H9 (cell line): ENCODE measurements at regions not wholly inside any gene's neighbourhood (a gene's known extent, or its start where the extent isn't known, plus 50 kb on each side); places are given as distances from the start of the nearest gene placed in this dataset.

ENCODE experiments used
- DNase-seq: peaks from one replicate; pipeline ENCODE4 v3.0.0-alpha.2; 2017
- H2AFZ ChIP-seq: one replicate; pipeline ENCODE4 v1.6.1; 2013; ENCODE audit warnings: mild to moderate bottlenecking, low read length, control low read depth, moderate library complexity
- H2AK5ac ChIP-seq: 2 replicates; pipeline ENCODE4 v1.6.1; 2013; ENCODE audit warnings: low read length, control low read depth, mixed read lengths; ENCODE audit not compliant: insufficient read length
- H2BK120ac ChIP-seq: one replicate; pipeline ENCODE4 v1.6.1; 2013; ENCODE audit warnings: low read depth, mild to moderate bottlenecking, low read length, control low read depth, inconsistent platforms; ENCODE audit not compliant: poor library complexity, severe bottlenecking
- H2BK12ac ChIP-seq: 2 replicates; pipeline ENCODE4 v1.6.1; 2013; ENCODE audit warnings: low read length, control low read depth, mixed read lengths, low read depth; ENCODE audit not compliant: insufficient read length
- H2BK15ac ChIP-seq: 2 replicates; pipeline ENCODE4 v1.6.1; 2013; ENCODE audit warnings: low read depth, low read length, control low read depth
- H2BK20ac ChIP-seq: one replicate; pipeline ENCODE4 v1.6.1; 2013; ENCODE audit warnings: low read depth, mild to moderate bottlenecking, low read length, control low read depth, inconsistent platforms; ENCODE audit not compliant: poor library complexity, severe bottlenecking
- H2BK5ac ChIP-seq: 2 replicates; pipeline ENCODE4 v1.6.1; 2013; ENCODE audit warnings: low read length, control low read depth, mixed read lengths; ENCODE audit not compliant: insufficient read length
- H3K14ac ChIP-seq: 2 replicates; pipeline ENCODE4 v1.6.1; 2013; ENCODE audit warnings: low read length, control low read depth; ENCODE audit not compliant: insufficient read depth
- H3K18ac ChIP-seq: 2 replicates; pipeline ENCODE4 v1.6.1; 2013; ENCODE audit warnings: low read depth, mild to moderate bottlenecking, mixed read lengths, low read length, control low read depth; ENCODE audit not compliant: insufficient read length
- H3K23ac ChIP-seq: 2 replicates; pipeline ENCODE4 v1.6.1; 2013; ENCODE audit warnings: low read length, control low read depth, mixed read lengths, low read depth; ENCODE audit not compliant: insufficient read length
- H3K23me2 ChIP-seq: 2 replicates; pipeline ENCODE4 v1.6.1; 2013; ENCODE audit warnings: low read depth, mild to moderate bottlenecking, mixed read lengths, low read length, control low read depth; ENCODE audit not compliant: insufficient read length, poor library complexity, severe bottlenecking
- H3K27ac ChIP-seq: 2 replicates; pipeline ENCODE4 v1.5.1; 2013; ENCODE audit warnings: low read length, control low read depth, mixed read lengths, low read depth; ENCODE audit not compliant: insufficient read length
- H3K27me3 ChIP-seq: 2 replicates; pipeline ENCODE4 v1.6.1; 2013; ENCODE audit warnings: low read length, control low read depth, inconsistent platforms; ENCODE audit not compliant: insufficient read depth
- H3K4ac ChIP-seq: 2 replicates; pipeline ENCODE4 v1.6.1; 2013; ENCODE audit warnings: low read depth, mild to moderate bottlenecking, control low read depth, inconsistent platforms, low read length, moderate library complexity
- H3K4me1 ChIP-seq: 2 replicates; pipeline ENCODE4 v1.6.1; 2013; ENCODE audit warnings: low read length, control low read depth, inconsistent platforms; ENCODE audit not compliant: insufficient read depth
- H3K4me2 ChIP-seq: 2 replicates; pipeline ENCODE4 v1.6.1; 2013; ENCODE audit warnings: low read length, control low read depth, mixed read lengths; ENCODE audit not compliant: insufficient read length, insufficient read depth
- H3K56ac ChIP-seq: 2 replicates; pipeline ENCODE4 v1.6.1; 2013; ENCODE audit warnings: low read depth, mild to moderate bottlenecking, mixed read lengths, low read length, control low read depth; ENCODE audit not compliant: insufficient read length
- H3K79me1 ChIP-seq: 2 replicates; pipeline ENCODE4 v1.6.1; 2013; ENCODE audit warnings: low read depth, mild to moderate bottlenecking, moderate library complexity, low read length, control low read depth, inconsistent platforms; ENCODE audit not compliant: insufficient read depth, poor library complexity, severe bottlenecking
- H3K79me2 ChIP-seq: 2 replicates; pipeline ENCODE4 v1.6.1; 2013; ENCODE audit warnings: low read length, control low read depth, inconsistent platforms; ENCODE audit not compliant: insufficient read depth
- H3K9ac ChIP-seq: 2 replicates; pipeline ENCODE4 v1.6.1; 2013; ENCODE audit warnings: low read length, control low read depth, mixed read lengths; ENCODE audit not compliant: insufficient read length; ENCODE audit errors: extremely low read depth
- H3K9me3 ChIP-seq: one replicate; pipeline ENCODE4 v1.6.1; 2013; ENCODE audit warnings: low read depth, low read length, inconsistent platforms; ENCODE audit not compliant: control insufficient read depth
- H3T11ph ChIP-seq: one replicate; pipeline ENCODE4 v1.6.1; 2013; ENCODE audit warnings: mild to moderate bottlenecking, low read length, control low read depth, inconsistent platforms
- H4K20me1 ChIP-seq: one replicate; pipeline ENCODE4 v1.6.1; 2013; ENCODE audit not compliant: control insufficient read depth, insufficient read length, insufficient read depth
- H4K5ac ChIP-seq: 2 replicates; pipeline ENCODE4 v1.6.1; 2013; ENCODE audit warnings: low read depth, mild to moderate bottlenecking, mixed read lengths, low read length, control low read depth; ENCODE audit not compliant: insufficient read length
- H4K8ac ChIP-seq: replicated peaks from 2 replicates; pipeline ENCODE4 v1.6.1; 2013; ENCODE audit warnings: low read length, control low read depth, mixed read lengths, low read depth; ENCODE audit not compliant: insufficient read length
- H4K91ac ChIP-seq: 2 replicates; pipeline ENCODE4 v1.6.1; 2013; ENCODE audit warnings: low read depth, mild to moderate bottlenecking, moderate library complexity, mixed read lengths, low read length, control low read depth; ENCODE audit not compliant: insufficient read length
- H3K27ac Mint-ChIP-seq, 3 experiments: 2 replicates in 2 of 3; 3 replicates in 1 of 3; pipeline ENCODE4 v1.8.0; 2020 to 2021; ENCODE audit warnings: mixed read lengths in 3 of 3, mild to moderate bottlenecking in 1 of 3, moderate library complexity in 1 of 3
- H3K27me3 Mint-ChIP-seq: 2 replicates; pipeline ENCODE4 v1.8.0; 2021; ENCODE audit warnings: low read depth, mild to moderate bottlenecking, moderate library complexity, mixed read lengths
- H3K36me3 Mint-ChIP-seq, 3 experiments: 2 replicates in 2 of 3; 3 replicates in 1 of 3; pipeline ENCODE4 v1.8.0; 2020 to 2021; ENCODE audit warnings: low read depth in 3 of 3, mixed read lengths in 3 of 3; ENCODE audit not compliant: insufficient read depth in 1 of 3
- H3K4me1 Mint-ChIP-seq, 2 experiments: 2 replicates each; pipeline ENCODE4 v1.8.0; 2020; ENCODE audit warnings: mixed read lengths in 2 of 2
- H3K4me3 Mint-ChIP-seq, 2 experiments: 2 replicates in 1 of 2; 3 replicates in 1 of 2; pipeline ENCODE4 v1.8.0; 2020 to 2021; ENCODE audit warnings: mild to moderate bottlenecking in 2 of 2, mixed read lengths in 2 of 2, moderate library complexity in 1 of 2
- H3K9me3 Mint-ChIP-seq, 2 experiments: 2 replicates in 1 of 2; 3 replicates in 1 of 2; pipeline ENCODE4 v1.8.0; 2020; ENCODE audit warnings: mild to moderate bottlenecking in 2 of 2, mixed read lengths in 2 of 2, moderate library complexity in 1 of 2
- CTCF ChIP-seq: fragments of 200-600 bp; sonication (generic); conservative IDR thresholded peaks from 3 replicates; pipeline ENCODE4 v1.8.0; 2021; ENCODE audit warnings: antibody characterized with exemption, mild to moderate bottlenecking
- WGBS: extraction: QIAGEN DNeasy Blood & Tissue Kit; methylation state at CpG from one replicate; pipeline ENCODE4 v1.1.7; 2013; ENCODE audit warnings: missing lambda C conversion rate, low lambda C conversion rate, mixed read lengths; ENCODE audit not compliant: insufficient read length; ENCODE audit errors: extremely low coverage; 5-methylcytosine and 5-hydroxymethylcytosine counted together

GRCh38 chr16:86883583-86884389, 305.4 kb downstream of the FOXL1 start:
- Histone ChIP-seq H3K4ac (no peak overlapping the region), H2BK120ac (no peak overlapping the region), H3K4me1 (no peaks in the 10 kb centered on the region; the same call in 1 of the 2 replicates), H2AFZ (no peak overlapping the region), H2BK5ac (no peak overlapping the region), H2AK5ac (no peak overlapping the region), H3K4me2 (no peak overlapping the region), H3K23me2 (no peaks in the 10 kb centered on the region), H4K5ac (no peak overlapping the region), H3K79me2 (no peaks in the 10 kb centered on the region), H2BK12ac (no peak overlapping the region), H3K79me1 (no peaks in the 10 kb centered on the region), H3K56ac (no peak overlapping the region), H3K9ac (no peak overlapping the region), H3K9me3 (no peaks in the 10 kb centered on the region), H3K14ac (no peak overlapping the region), H2BK20ac (no peak overlapping the region), H4K8ac (no peak overlapping the region), H4K20me1 (no peaks in the 10 kb centered on the region), H4K91ac (no peak overlapping the region), H3K23ac (no peak overlapping the region), H3K18ac (no peak overlapping the region), H3T11ph (no peak overlapping the region), H3K27ac (no peak overlapping the region), H3K27me3 (no peaks in the 10 kb centered on the region), H2BK15ac (no peak overlapping the region)
- WGBS = no CpG with 5 or more reads among the region's 14 CpGs
- H3K27me3 Mint-ChIP-seq = peaks cover 2% of the 10 kb centered on the region
- H3K4me3 Mint-ChIP-seq = no peak overlapping the region
- DNase-seq = no peak
- TF ChIP-seq CTCF = no peak
- H3K27ac Mint-ChIP-seq = no peak overlapping the region
- peaks cover 9 to 18% of the 10 kb centered on the region in 2 experiments for H3K4me1 Mint-ChIP-seq
- no peaks in the 10 kb centered on the region; a peak in 1 of 5 replicates for H3K9me3 Mint-ChIP-seq
- H3K36me3 Mint-ChIP-seq = no peaks in the 10 kb centered on the region
